Stimulated activated CD4-positive, alpha-beta T cell treated with anti-CD3 and anti-CD28 coated beads, Interleukin-12 subunit alpha, Interleukin-12 subunit beta, amount 100 ng/mL, for 24 hours (primary cell): ENCODE measurements at regions not wholly inside any gene's neighbourhood (a gene's known extent, or its start where the extent isn't known, plus 50 kb on each side); places are given as distances from the start of the nearest gene placed in this dataset.
"Not testable (repeated sequence)": the region's sequence is repeated elsewhere in the genome, so short reads cannot be mapped to it uniquely, and the experiment has no call there.

Source experiments
- DNase-seq, 2 experiments: peaks; one replicate each; pipeline ENCODE4 v3.0.0-alpha.2; 2020; ENCODE audit warnings: low read depth in 2 of 2

GRCh38 chr16:64121473-64121872 is 1000.4 kb downstream of the CDH11 start:
- no peak for DNase-seq

- no peak for DNase-seq
These were observed 1005.7 kb downstream of the CDH11 start for GRCh38 chr16:64116151-64116550.

- DNase-seq: no peak
These were observed 1012.6 kb downstream of the CDH11 start for GRCh38 chr16:64109241-64109640.

- no peak for DNase-seq
These were observed 1019.2 kb downstream of the CDH11 start for GRCh38 chr16:64102654-64103053.

GRCh38 chr16:64098451-64098850 is 1023.4 kb downstream of the CDH11 start:
- no peak for DNase-seq

- no peak for DNase-seq
These were observed 1025.2 kb downstream of the CDH11 start for GRCh38 chr16:64096689-64097088.

- DNase-seq: no peak
These were observed 1026.8 kb downstream of the CDH11 start for GRCh38 chr16:64094992-64095634.

- no peak for DNase-seq
These were observed 1027.5 kb downstream of the CDH11 start for GRCh38 chr16:64094181-64094965.

GRCh38 chr16:64092271-64092670 is 1029.6 kb downstream of the CDH11 start:
- DNase-seq: no peak

- no peak for DNase-seq
These were observed 1031.5 kb downstream of the CDH11 start for GRCh38 chr16:64090327-64090726.

- DNase-seq: no peak
These were observed 1032.2 kb downstream of the CDH11 start for GRCh38 chr16:64089697-64090096.

GRCh38 chr16:64088838-64089237 is 1033.0 kb downstream of the CDH11 start:
- DNase-seq: no peak

GRCh38 chr16:64085296-64085695 is 1036.6 kb downstream of the CDH11 start:
- no peak for DNase-seq

- DNase-seq: no peak
These were observed 1037.2 kb downstream of the CDH11 start for GRCh38 chr16:64084706-64085105.

- DNase-seq: no peak
These were observed 1038.3 kb downstream of the CDH11 start for GRCh38 chr16:64083428-64084129.

- no peak for DNase-seq
These were observed 1044.6 kb downstream of the CDH11 start for GRCh38 chr16:64077242-64077641.

- DNase-seq: no peak
These were observed 1047.2 kb downstream of the CDH11 start for GRCh38 chr16:64074706-64075105.

- not testable (repeated sequence) for DNase-seq
These were observed 1049.6 kb downstream of the CDH11 start for GRCh38 chr16:64072131-64072730.

GRCh38 chr16:64065523-64065922 is 1056.3 kb downstream of the CDH11 start:
- no peak for DNase-seq

GRCh38 chr16:64061621-64062020 is 1060.2 kb downstream of the CDH11 start:
- no peak for DNase-seq

GRCh38 chr16:64060631-64061030 is 1061.2 kb downstream of the CDH11 start:
- DNase-seq: no peak

- no peak for DNase-seq
These were observed 1063.2 kb downstream of the CDH11 start for GRCh38 chr16:64058685-64059084.
